HEK293 (cell line): ENCODE measurements at regions not wholly inside any gene's neighbourhood (a gene's known extent, or its start where the extent isn't known, plus 50 kb on each side); places are given as distances from the start of the nearest gene placed in this dataset.

Experiments used
- BCL11A ChIP-seq: fragments of 450-650 bp; formaldehyde crosslinking; IDR thresholded peaks from 2 replicates; pipeline ENCODE4 v1.5.1; 2016; ENCODE audit warnings: low read depth, missing biosample characterization, missing genetic modification characterization
- KLF16 ChIP-seq: fragments of 450-650 bp; formaldehyde crosslinking; IDR thresholded peaks from 2 replicates; pipeline ENCODE4 v1.5.1; 2017; ENCODE audit warnings: missing biosample characterization, missing genetic modification characterization
- REPIN1 ChIP-seq: fragments of 450-650 bp; formaldehyde crosslinking; IDR thresholded peaks from 2 replicates; pipeline ENCODE4 v1.5.1; 2017; ENCODE audit warnings: missing biosample characterization, missing genetic modification characterization, low read depth
- ZNF354C ChIP-seq: fragments of 450-650 bp; formaldehyde crosslinking; IDR thresholded peaks from 2 replicates; pipeline ENCODE4 v1.5.1; 2016; ENCODE audit warnings: missing biosample characterization, missing genetic modification characterization, low read depth, borderline replicate concordance
- ZNF785 ChIP-seq: fragments of 450-650 bp; formaldehyde crosslinking; IDR thresholded peaks from 2 replicates; pipeline ENCODE4 v1.5.1; 2016; ENCODE audit warnings: missing biosample characterization, missing genetic modification characterization
- TF ChIP-seq, protein P1 (sequence below): sonication (generic); formaldehyde crosslinking; IDR thresholded peaks from 2 replicates; pipeline ENCODE4 v1.8.1; 2022; ENCODE audit warnings: mild to moderate bottlenecking, moderate library complexity, missing genetic modification reagents
- TF ChIP-seq, protein P2 (sequence below): fragments of 450-650 bp; formaldehyde crosslinking; IDR thresholded peaks from 2 replicates; pipeline ENCODE4 v1.5.1; 2016; ENCODE audit warnings: missing biosample characterization, missing genetic modification characterization
- TF ChIP-seq, protein P3 (sequence below): fragments of 450-650 bp; formaldehyde crosslinking; IDR thresholded peaks from 2 replicates; pipeline ENCODE4 v1.5.1; 2016; ENCODE audit warnings: missing biosample characterization, missing genetic modification characterization
- TF ChIP-seq, protein P4 (sequence below): fragments of 450-650 bp; formaldehyde crosslinking; IDR thresholded peaks from 2 replicates; pipeline ENCODE4 v1.5.1; 2016; ENCODE audit warnings: missing biosample characterization, missing genetic modification characterization

DNA sequence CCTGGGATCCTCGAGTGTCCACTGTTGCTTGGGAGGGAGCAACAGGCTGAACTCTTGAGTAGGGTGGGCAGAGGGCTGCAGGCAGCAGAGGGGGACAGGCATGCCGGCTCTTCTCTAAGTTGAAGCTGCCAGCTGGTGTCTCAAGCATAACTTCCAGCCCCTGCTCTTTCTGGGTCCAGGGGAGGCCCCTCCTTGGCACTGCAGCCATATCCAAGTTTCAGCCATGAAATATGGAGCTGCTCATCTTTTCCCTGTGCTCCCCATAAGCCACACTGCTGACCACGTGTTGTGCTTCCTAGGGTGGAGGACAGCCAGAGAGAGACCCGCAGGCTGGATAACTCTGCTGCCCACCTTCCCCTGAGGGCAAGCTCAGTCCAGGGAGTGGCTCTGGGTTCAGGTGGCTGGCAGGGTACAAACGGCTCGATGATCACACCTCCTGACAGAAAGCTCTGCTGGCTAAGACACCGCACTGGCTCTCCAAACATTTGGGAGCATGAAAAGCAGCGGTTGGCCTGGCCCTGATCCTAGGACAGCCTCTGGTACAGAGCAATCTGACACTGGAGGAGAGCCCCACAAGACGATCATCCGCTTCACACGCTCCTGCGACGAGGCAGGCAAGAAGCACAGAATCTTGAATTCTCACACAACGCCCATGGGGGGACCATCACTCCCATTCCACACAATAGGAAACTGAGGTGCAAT, 79.6 kb downstream of the PITPNM2 start:
- TF ChIP-seq, protein P1, sequence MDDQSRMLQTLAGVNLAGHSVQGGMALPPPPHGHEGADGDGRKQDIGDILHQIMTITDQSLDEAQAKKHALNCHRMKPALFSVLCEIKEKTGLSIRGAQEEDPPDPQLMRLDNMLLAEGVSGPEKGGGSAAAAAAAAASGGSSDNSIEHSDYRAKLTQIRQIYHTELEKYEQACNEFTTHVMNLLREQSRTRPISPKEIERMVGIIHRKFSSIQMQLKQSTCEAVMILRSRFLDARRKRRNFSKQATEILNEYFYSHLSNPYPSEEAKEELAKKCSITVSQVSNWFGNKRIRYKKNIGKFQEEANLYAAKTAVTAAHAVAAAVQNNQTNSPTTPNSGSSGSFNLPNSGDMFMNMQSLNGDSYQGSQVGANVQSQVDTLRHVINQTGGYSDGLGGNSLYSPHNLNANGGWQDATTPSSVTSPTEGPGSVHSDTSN (CRISPR knock-in tag) = no peak
- TF ChIP-seq, protein P2, sequence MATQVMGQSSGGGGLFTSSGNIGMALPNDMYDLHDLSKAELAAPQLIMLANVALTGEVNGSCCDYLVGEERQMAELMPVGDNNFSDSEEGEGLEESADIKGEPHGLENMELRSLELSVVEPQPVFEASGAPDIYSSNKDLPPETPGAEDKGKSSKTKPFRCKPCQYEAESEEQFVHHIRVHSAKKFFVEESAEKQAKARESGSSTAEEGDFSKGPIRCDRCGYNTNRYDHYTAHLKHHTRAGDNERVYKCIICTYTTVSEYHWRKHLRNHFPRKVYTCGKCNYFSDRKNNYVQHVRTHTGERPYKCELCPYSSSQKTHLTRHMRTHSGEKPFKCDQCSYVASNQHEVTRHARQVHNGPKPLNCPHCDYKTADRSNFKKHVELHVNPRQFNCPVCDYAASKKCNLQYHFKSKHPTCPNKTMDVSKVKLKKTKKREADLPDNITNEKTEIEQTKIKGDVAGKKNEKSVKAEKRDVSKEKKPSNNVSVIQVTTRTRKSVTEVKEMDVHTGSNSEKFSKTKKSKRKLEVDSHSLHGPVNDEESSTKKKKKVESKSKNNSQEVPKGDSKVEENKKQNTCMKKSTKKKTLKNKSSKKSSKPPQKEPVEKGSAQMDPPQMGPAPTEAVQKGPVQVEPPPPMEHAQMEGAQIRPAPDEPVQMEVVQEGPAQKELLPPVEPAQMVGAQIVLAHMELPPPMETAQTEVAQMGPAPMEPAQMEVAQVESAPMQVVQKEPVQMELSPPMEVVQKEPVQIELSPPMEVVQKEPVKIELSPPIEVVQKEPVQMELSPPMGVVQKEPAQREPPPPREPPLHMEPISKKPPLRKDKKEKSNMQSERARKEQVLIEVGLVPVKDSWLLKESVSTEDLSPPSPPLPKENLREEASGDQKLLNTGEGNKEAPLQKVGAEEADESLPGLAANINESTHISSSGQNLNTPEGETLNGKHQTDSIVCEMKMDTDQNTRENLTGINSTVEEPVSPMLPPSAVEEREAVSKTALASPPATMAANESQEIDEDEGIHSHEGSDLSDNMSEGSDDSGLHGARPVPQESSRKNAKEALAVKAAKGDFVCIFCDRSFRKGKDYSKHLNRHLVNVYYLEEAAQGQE = no peak
- TF ChIP-seq, protein P3, sequence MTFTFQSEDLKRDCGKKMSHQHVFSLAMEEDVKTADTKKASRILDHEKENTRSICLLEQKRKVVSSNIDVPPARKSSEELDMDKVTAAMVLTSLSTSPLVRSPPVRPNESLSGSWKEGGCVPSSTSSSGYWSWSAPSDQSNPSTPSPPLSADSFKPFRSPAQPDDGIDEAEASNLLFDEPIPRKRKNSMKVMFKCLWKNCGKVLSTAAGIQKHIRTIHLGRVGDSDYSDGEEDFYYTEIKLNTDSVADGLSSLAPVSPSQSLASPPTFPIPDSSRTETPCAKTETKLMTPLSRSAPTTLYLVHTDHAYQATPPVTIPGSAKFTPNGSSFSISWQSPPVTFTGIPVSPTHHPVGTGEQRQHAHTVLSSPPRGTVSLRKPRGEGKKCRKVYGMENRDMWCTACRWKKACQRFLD (tag by site-specific recombination) = no peak
- TF ChIP-seq, protein P4, sequence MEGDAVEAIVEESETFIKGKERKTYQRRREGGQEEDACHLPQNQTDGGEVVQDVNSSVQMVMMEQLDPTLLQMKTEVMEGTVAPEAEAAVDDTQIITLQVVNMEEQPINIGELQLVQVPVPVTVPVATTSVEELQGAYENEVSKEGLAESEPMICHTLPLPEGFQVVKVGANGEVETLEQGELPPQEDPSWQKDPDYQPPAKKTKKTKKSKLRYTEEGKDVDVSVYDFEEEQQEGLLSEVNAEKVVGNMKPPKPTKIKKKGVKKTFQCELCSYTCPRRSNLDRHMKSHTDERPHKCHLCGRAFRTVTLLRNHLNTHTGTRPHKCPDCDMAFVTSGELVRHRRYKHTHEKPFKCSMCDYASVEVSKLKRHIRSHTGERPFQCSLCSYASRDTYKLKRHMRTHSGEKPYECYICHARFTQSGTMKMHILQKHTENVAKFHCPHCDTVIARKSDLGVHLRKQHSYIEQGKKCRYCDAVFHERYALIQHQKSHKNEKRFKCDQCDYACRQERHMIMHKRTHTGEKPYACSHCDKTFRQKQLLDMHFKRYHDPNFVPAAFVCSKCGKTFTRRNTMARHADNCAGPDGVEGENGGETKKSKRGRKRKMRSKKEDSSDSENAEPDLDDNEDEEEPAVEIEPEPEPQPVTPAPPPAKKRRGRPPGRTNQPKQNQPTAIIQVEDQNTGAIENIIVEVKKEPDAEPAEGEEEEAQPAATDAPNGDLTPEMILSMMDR (tag by site-specific recombination) = no peak
- TF ChIP-seq BCL11A (tag by site-specific recombination) (no peak), ZNF354C (tag by site-specific recombination) (no peak), KLF16 (tag by site-specific recombination) (no peak), REPIN1 (tag by site-specific recombination) (no peak), ZNF785 (no peak)
